ENCODE measurements at regions not wholly inside any gene's neighbourhood (a gene's known extent, or its start where the extent isn't known, plus 50 kb on each side); places are given as distances from the start of the nearest gene placed in this dataset.

DNA sequence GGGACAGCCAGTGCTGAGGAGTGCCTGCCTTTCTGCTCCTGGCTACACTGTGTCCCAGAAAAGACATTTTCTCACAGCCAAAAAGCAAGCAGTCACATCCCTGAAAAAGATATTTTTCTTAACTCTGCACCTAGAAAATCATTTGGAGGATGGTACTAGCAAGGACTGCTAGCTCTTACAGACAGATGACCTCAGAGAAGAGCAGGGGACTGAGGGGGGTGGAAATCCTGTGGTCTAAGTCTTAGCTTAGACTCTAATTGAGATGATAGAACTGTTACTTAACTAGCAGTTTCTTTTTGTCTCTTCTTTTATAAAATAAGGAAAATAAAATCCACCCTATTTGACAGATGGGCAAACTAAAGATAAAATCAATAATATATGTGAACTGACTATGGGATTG, 152.8 kb downstream of the TMEM200A start:
- Histone ChIP-seq H3K36me3 (ENCODE audit: control insufficient read depth, insufficient read depth, low read length) (no peaks in the 10 kb centered on the region), H3K27ac (ENCODE audit: low read length) (no peak overlapping the region), H3K4me1 (ENCODE audit: control insufficient read depth, insufficient read depth, low read length) (no peaks in the 10 kb centered on the region), H3K4me3 (ENCODE audit: low read length) (no peak overlapping the region), H3K9me3 (ENCODE audit: control insufficient read depth, insufficient read depth, low read length) (no peaks in the 10 kb centered on the region), H3K27me3 (ENCODE audit: control insufficient read depth, insufficient read depth, low read length) (no peaks in the 10 kb centered on the region)
- no peak for DNase-seq (ENCODE audit: low read depth, low spot score)

- no peaks in the 10 kb centered on the region for H3K9me3 ChIP-seq (ENCODE audit: control insufficient read depth, insufficient read depth, low read length)
- no peak overlapping the region for H3K4me3 ChIP-seq (ENCODE audit: low read length)
- no CpG with 5 or more reads among the region's 3 CpGs for WGBS (ENCODE audit: insufficient coverage, insufficient read length)
- no peaks in the 10 kb centered on the region for H3K27me3 ChIP-seq (ENCODE audit: control insufficient read depth, insufficient read depth, low read length)
- H3K4me1 ChIP-seq (ENCODE audit: control insufficient read depth, insufficient read depth, low read length): no peaks in the 10 kb centered on the region
- no peaks in the 10 kb centered on the region for H3K36me3 ChIP-seq (ENCODE audit: control insufficient read depth, insufficient read depth, low read length)
- DNase-seq (ENCODE audit: low read depth, low spot score): no peak
- no peak overlapping the region for H3K27ac ChIP-seq (ENCODE audit: low read length)
These were observed 154.4 kb downstream of the TMEM200A start for GRCh38 chr6:130520221-130520620.

- H3K27ac ChIP-seq (ENCODE audit: low read length): no peak overlapping the region
- whole genome bisulfite sequencing (ENCODE audit: insufficient coverage, insufficient read length): no CpG with 5 or more reads among the region's 3 CpGs
- no peak overlapping the region for H3K4me3 ChIP-seq (ENCODE audit: low read length)
- DNase-seq (ENCODE audit: low read depth, low spot score): no peak
- H3K9me3 ChIP-seq (ENCODE audit: control insufficient read depth, insufficient read depth, low read length): no peaks in the 10 kb centered on the region
- no peaks in the 10 kb centered on the region for H3K36me3 ChIP-seq (ENCODE audit: control insufficient read depth, insufficient read depth, low read length)
- H3K4me1 ChIP-seq (ENCODE audit: control insufficient read depth, insufficient read depth, low read length): no peaks in the 10 kb centered on the region
- no peaks in the 10 kb centered on the region for H3K27me3 ChIP-seq (ENCODE audit: control insufficient read depth, insufficient read depth, low read length)
These were observed 155.0 kb downstream of the TMEM200A start for GRCh38 chr6:130520801-130521200.

- Histone ChIP-seq H3K4me1 (ENCODE audit: control insufficient read depth, insufficient read depth, low read length) (no peaks in the 10 kb centered on the region), H3K27ac (ENCODE audit: low read length) (no peak overlapping the region), H3K4me3 (ENCODE audit: low read length) (no peak overlapping the region), H3K27me3 (ENCODE audit: control insufficient read depth, insufficient read depth, low read length) (no peaks in the 10 kb centered on the region), H3K36me3 (ENCODE audit: control insufficient read depth, insufficient read depth, low read length) (no peaks in the 10 kb centered on the region), H3K9me3 (ENCODE audit: control insufficient read depth, insufficient read depth, low read length) (no peaks in the 10 kb centered on the region)
- no CpG with 5 or more reads among the region's 5 CpGs for WGBS (ENCODE audit: insufficient coverage, insufficient read length)
- no peak for DNase-seq (ENCODE audit: low read depth, low spot score)
These were observed 158.7 kb downstream of the TMEM200A start for GRCh38 chr6:130524552-130524951.

DNA sequence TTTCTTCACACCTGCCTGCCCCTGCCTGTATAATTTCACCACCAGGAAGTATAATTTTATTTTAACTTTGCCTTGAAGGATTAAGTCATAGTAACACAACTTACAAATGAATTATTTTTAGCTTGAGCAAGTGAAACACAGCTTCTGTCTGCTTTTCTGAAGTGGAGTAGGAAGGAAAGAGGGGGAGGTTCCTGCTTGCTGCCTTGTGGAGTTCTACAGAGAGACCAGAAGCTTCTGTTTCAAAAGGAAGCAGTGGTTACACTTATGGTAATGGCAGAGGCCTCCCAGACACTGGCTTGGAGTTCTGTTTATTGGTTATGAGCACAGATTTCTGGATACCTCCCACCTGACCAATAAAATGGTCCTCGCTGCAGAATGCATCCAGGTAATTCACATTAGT, 159.6 kb downstream of the TMEM200A start:
- no peaks in the 10 kb centered on the region for H3K36me3 ChIP-seq (ENCODE audit: control insufficient read depth, insufficient read depth, low read length)
- H3K27ac ChIP-seq (ENCODE audit: low read length): no peak overlapping the region
- H3K27me3 ChIP-seq (ENCODE audit: control insufficient read depth, insufficient read depth, low read length): no peaks in the 10 kb centered on the region
- H3K4me3 ChIP-seq (ENCODE audit: low read length): no peak overlapping the region
- H3K4me1 ChIP-seq (ENCODE audit: control insufficient read depth, insufficient read depth, low read length): no peaks in the 10 kb centered on the region
- WGBS (ENCODE audit: insufficient coverage, insufficient read length): no CpG with 5 or more reads among the region's 1 CpG
- no peaks in the 10 kb centered on the region for H3K9me3 ChIP-seq (ENCODE audit: control insufficient read depth, insufficient read depth, low read length)
- no peak for DNase-seq (ENCODE audit: low read depth, low spot score)

DNA sequence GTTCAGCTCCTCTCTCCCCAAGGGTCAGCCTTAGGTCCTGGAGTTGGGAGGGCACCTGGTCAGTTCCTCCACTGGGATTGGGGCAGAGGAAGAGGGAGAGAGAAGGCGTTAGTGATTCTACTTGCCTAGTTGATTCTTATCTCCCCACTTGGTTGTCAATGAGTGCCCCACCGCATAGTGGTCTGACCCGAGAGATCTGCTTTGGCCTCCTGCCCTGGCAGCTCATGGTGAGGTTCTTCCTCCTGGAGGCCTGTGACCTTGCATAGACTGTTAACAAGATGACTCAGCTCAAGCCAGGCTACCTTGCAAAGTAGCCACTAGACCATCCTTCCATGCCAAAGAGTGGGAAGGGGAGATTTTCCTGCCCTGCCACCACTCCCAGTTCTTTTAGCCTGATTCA, 160.6 kb downstream of the TMEM200A start:
- no peak overlapping the region for H3K4me3 ChIP-seq (ENCODE audit: low read length)
- H3K36me3 ChIP-seq (ENCODE audit: control insufficient read depth, insufficient read depth, low read length): no peaks in the 10 kb centered on the region
- H3K9me3 ChIP-seq (ENCODE audit: control insufficient read depth, insufficient read depth, low read length): no peaks in the 10 kb centered on the region
- H3K4me1 ChIP-seq (ENCODE audit: control insufficient read depth, insufficient read depth, low read length): no peaks in the 10 kb centered on the region
- no CpG with 5 or more reads among the region's 3 CpGs for WGBS (ENCODE audit: insufficient coverage, insufficient read length)
- H3K27ac ChIP-seq (ENCODE audit: low read length): no peak overlapping the region
- H3K27me3 ChIP-seq (ENCODE audit: control insufficient read depth, insufficient read depth, low read length): no peaks in the 10 kb centered on the region
- DNase-seq (ENCODE audit: low read depth, low spot score): no peak

DNA sequence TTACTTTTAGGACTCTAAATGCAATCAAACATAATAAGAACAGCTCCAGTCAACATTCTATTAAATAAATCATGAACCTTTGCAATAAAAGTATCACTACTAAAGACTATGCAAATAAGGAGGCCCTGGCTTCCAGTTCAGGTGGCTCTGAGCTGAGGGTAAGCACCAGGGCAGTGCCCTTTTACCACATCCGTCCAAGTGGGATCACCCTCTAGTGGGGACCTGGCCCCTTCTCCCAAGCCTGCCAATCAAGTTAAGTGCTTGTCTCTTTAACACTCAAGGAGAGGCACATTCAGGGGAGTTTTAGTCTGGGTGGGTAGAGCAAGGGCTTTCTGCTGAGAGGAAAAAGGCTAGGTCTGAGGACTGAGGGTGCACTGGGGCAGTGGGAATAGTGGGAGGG, 161.4 kb downstream of the TMEM200A start:
- Histone ChIP-seq H3K36me3 (ENCODE audit: control insufficient read depth, insufficient read depth, low read length) (no peaks in the 10 kb centered on the region), H3K9me3 (ENCODE audit: control insufficient read depth, insufficient read depth, low read length) (no peaks in the 10 kb centered on the region), H3K27ac (ENCODE audit: low read length) (no peak overlapping the region), H3K4me1 (ENCODE audit: control insufficient read depth, insufficient read depth, low read length) (no peaks in the 10 kb centered on the region), H3K27me3 (ENCODE audit: control insufficient read depth, insufficient read depth, low read length) (no peaks in the 10 kb centered on the region), H3K4me3 (ENCODE audit: low read length) (no peak overlapping the region)
- no CpG with 5 or more reads among the region's 1 CpG for WGBS (ENCODE audit: insufficient coverage, insufficient read length)
- DNase-seq (ENCODE audit: low read depth, low spot score): no peak

GRCh38 chr6:130529569-130530149, 163.8 kb downstream of the TMEM200A start:
- no peak for DNase-seq (ENCODE audit: low read depth, low spot score)
- H3K27ac ChIP-seq (ENCODE audit: low read length): no peak overlapping the region
- H3K4me3 ChIP-seq (ENCODE audit: low read length): no peak overlapping the region

GRCh38 chr6:130534627-130535026, 168.8 kb downstream of the TMEM200A start:
- H3K27me3 ChIP-seq (ENCODE audit: control insufficient read depth, insufficient read depth, low read length): no peaks in the 10 kb centered on the region
- no peak overlapping the region for H3K4me3 ChIP-seq (ENCODE audit: low read length)
- no peak for DNase-seq (ENCODE audit: low read depth, low spot score)
- no peak overlapping the region for H3K27ac ChIP-seq (ENCODE audit: low read length)
- H3K9me3 ChIP-seq (ENCODE audit: control insufficient read depth, insufficient read depth, low read length): no peaks in the 10 kb centered on the region
- WGBS (ENCODE audit: insufficient coverage, insufficient read length): no CpG with 5 or more reads among the region's 3 CpGs
- H3K36me3 ChIP-seq (ENCODE audit: control insufficient read depth, insufficient read depth, low read length): no peaks in the 10 kb centered on the region
- H3K4me1 ChIP-seq (ENCODE audit: control insufficient read depth, insufficient read depth, low read length): no peaks in the 10 kb centered on the region

More at GRCh38 chr6:130529569-130530149, 163.8 kb downstream of the TMEM200A start:
- WGBS (ENCODE audit: insufficient coverage, insufficient read length): no CpG with 5 or more reads among the region's 8 CpGs
- H3K36me3 ChIP-seq (ENCODE audit: control insufficient read depth, insufficient read depth, low read length): no peaks in the 10 kb centered on the region
- H3K4me1 ChIP-seq (ENCODE audit: control insufficient read depth, insufficient read depth, low read length): no peaks in the 10 kb centered on the region
- H3K27me3 ChIP-seq (ENCODE audit: control insufficient read depth, insufficient read depth, low read length): no peaks in the 10 kb centered on the region
- H3K9me3 ChIP-seq (ENCODE audit: control insufficient read depth, insufficient read depth, low read length): no peaks in the 10 kb centered on the region

DNA sequence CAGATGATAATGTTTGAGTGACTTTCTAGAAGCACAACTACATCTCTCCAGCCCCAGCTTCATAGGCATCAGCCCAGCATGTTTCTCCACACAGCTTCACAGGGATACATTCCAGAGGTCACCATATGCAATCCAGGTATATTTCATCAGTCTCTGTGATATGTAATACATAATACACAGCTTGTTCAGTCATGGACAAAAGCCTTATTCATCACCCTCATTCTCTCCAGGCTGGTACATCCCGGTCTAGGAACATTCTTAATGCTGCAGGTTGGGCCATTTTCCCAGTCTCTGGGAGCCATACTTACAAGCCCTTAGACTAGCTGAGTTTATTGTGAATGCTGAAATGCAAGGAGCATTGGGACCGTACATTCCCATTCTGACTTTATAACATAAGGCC, 169.4 kb downstream of the TMEM200A start:
- DNase-seq (ENCODE audit: low read depth, low spot score): no peak
- WGBS (ENCODE audit: insufficient coverage, insufficient read length): no CpG with 5 or more reads among the region's 2 CpGs

DNA sequence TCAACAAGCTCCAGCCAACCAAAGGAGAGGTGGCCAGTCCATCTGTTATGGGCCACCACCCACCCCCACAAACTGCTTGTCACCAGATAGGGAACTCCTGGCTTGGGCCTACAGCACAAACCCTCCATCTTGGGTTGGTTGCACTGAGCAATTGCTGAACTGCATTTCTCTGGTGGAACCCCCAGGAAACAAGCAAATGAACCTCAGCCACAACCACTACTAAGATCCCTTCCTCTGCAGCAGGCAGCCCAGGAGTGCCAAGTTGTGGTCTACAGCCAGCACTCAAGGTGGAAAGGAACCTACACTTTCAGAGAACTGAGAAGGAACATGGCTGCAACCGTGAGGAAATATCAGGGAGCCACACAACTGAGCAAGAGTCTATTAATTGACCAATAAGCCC, 171.6 kb downstream of the TMEM200A start:
- Histone ChIP-seq H3K9me3 (ENCODE audit: control insufficient read depth, insufficient read depth, low read length) (no peaks in the 10 kb centered on the region), H3K27me3 (ENCODE audit: control insufficient read depth, insufficient read depth, low read length) (no peaks in the 10 kb centered on the region), H3K36me3 (ENCODE audit: control insufficient read depth, insufficient read depth, low read length) (no peaks in the 10 kb centered on the region), H3K27ac (ENCODE audit: low read length) (no peak overlapping the region), H3K4me1 (ENCODE audit: control insufficient read depth, insufficient read depth, low read length) (no peaks in the 10 kb centered on the region), H3K4me3 (ENCODE audit: low read length) (no peak overlapping the region)
- WGBS (ENCODE audit: insufficient coverage, insufficient read length): no CpG with 5 or more reads among the region's 1 CpG
- DNase-seq (ENCODE audit: low read depth, low spot score): no peak

More for the DNA sequence above, 169.4 kb downstream of the TMEM200A start:
- H3K27me3 ChIP-seq (ENCODE audit: control insufficient read depth, insufficient read depth, low read length): no peaks in the 10 kb centered on the region
- no peak overlapping the region for H3K4me3 ChIP-seq (ENCODE audit: low read length)
- no peaks in the 10 kb centered on the region for H3K4me1 ChIP-seq (ENCODE audit: control insufficient read depth, insufficient read depth, low read length)
- H3K36me3 ChIP-seq (ENCODE audit: control insufficient read depth, insufficient read depth, low read length): no peaks in the 10 kb centered on the region
- no peaks in the 10 kb centered on the region for H3K9me3 ChIP-seq (ENCODE audit: control insufficient read depth, insufficient read depth, low read length)
- no peak overlapping the region for H3K27ac ChIP-seq (ENCODE audit: low read length)
